Stomach (tissue), 4 donors: ENCODE measurements at regions not wholly inside any gene's neighbourhood (a gene's known extent, or its start where the extent isn't known, plus 50 kb on each side); places are given as distances from the start of the nearest gene placed in this dataset.

Source experiments
- POLR2A ChIP-seq, 4 donors: fragments of 450-650 bp; IDR thresholded peaks; one replicate each; pipeline ENCODE4 v1.6.1; 2016; ENCODE audit warnings: antibody characterized with exemption in 4 of 4, control low read depth in 2 of 4, mild to moderate bottlenecking in 1 of 4, moderate library complexity in 1 of 4
- POLR2AphosphoS5 ChIP-seq, 3 donors: sonication (generic); formaldehyde crosslinking; IDR thresholded peaks; one replicate each; pipeline ENCODE4 v1.6.1; 2016; ENCODE audit warnings: antibody characterized with exemption in 3 of 3
- TF ChIP-seq, protein P1 (sequence below), 7 experiments: fragments of 450-650 bp in 4 of 7; fragments of 200-600 bp in 3 of 7; sonication (generic) in 3 of 7; IDR thresholded peaks; one replicate each; pipeline ENCODE4 v1.5.1; 2016 to 2019; ENCODE audit warnings: antibody characterized with exemption in 7 of 7, control low read depth in 2 of 7, mild to moderate bottlenecking in 1 of 7

DNA sequence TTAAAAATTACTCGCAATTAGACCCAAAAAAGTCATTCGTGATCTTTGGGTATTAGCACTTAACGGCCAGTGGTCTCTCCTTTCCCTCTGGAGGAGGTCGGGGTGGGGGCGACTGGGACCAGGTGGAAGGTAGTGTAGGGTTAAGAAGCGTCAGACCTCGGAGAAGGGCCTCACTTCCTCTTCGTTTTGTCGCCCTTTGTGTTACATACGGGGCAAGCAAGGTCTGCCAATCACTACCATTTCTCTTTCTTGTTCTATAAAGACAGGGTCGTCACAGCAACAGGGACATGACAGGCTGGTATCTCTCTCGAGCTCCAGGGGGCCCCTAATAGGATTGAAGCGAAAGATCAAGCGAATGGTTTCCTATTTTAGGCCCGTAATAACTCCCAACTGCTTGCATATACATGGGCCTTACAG, 136.6 kb downstream of the INSIG2 start:
- TF ChIP-seq, protein P1, sequence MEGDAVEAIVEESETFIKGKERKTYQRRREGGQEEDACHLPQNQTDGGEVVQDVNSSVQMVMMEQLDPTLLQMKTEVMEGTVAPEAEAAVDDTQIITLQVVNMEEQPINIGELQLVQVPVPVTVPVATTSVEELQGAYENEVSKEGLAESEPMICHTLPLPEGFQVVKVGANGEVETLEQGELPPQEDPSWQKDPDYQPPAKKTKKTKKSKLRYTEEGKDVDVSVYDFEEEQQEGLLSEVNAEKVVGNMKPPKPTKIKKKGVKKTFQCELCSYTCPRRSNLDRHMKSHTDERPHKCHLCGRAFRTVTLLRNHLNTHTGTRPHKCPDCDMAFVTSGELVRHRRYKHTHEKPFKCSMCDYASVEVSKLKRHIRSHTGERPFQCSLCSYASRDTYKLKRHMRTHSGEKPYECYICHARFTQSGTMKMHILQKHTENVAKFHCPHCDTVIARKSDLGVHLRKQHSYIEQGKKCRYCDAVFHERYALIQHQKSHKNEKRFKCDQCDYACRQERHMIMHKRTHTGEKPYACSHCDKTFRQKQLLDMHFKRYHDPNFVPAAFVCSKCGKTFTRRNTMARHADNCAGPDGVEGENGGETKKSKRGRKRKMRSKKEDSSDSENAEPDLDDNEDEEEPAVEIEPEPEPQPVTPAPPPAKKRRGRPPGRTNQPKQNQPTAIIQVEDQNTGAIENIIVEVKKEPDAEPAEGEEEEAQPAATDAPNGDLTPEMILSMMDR (IDR thresholded peaks at IDR 0.05): no peak
- TF ChIP-seq POLR2AphosphoS5 (IDR thresholded peaks at IDR 0.05) (no peak), POLR2A (IDR thresholded peaks at IDR 0.05) (no peak)
